T-cell (primary cell): ENCODE measurements at regions not wholly inside any gene's neighbourhood (a gene's known extent, or its start where the extent isn't known, plus 50 kb on each side); places are given as distances from the start of the nearest gene placed in this dataset.
A peak's percentile ranks its signal among the peaks of the same experiment; 100 is the strongest.

ENCODE experiments used
- ATAC-seq, 4 experiments: fragments of 200-7000 bp in 3 of 4; fragments of 150-1000 bp in 1 of 4; cut with Tn5 transposase; replicated peaks in 1 of 4; 1 replicate in 3 of 4; 2 replicates in 1 of 4; pipeline ENCODE4 v1.10.0; 2021; ENCODE audit warnings: moderate library complexity in 3 of 4, mild to moderate bottlenecking in 2 of 4, moderate number of reproducible peaks in 1 of 4
- CTCF ChIA-PET, 2 donors: fragments of 300-600 bp; sonication (Branson Sonifier 250); formaldehyde crosslinking; loops; one replicate each; lab custom pipeline; 2022; ENCODE audit warnings: antibody characterized with exemption in 2 of 2; lab: Charles Lee
- POLR2A ChIA-PET, 2 donors: fragments of 300-600 bp; sonication (Branson Sonifier 250); formaldehyde crosslinking; loops; one replicate each; lab custom pipeline; 2022; ENCODE audit warnings: antibody characterized with exemption in 2 of 2; lab: Charles Lee
- DNase-seq, 35 experiments: peaks; one replicate each; pipeline versions ENCODE4 v3.0.0 to v3.0.0-alpha.2; 2013 to 2023
- H3K27ac ChIP-seq: one replicate; pipeline ENCODE4 v1.5.1; 2013; ENCODE audit warnings: low read length
- H3K27me3 ChIP-seq, 2 experiments: replicated peaks in 1 of 2; 1 replicate in 1 of 2; 2 replicates in 1 of 2; pipeline versions ENCODE4 v1.6.1 to v1.7.0; 2013; ENCODE audit warnings: low read length in 1 of 2, mixed read lengths in 1 of 2; ENCODE audit not compliant: control insufficient read depth in 2 of 2, insufficient read depth in 2 of 2; ENCODE audit errors: extremely low read depth in 1 of 2
- H3K36me3 ChIP-seq, 2 donors: 1 replicate in 1 of 2; 2 replicates in 1 of 2; pipeline versions ENCODE4 v1.6.1 to v1.7.0; 2013; ENCODE audit warnings: low read length in 1 of 2; ENCODE audit not compliant: control insufficient read depth in 2 of 2, insufficient read depth in 1 of 2; ENCODE audit errors: extremely low read depth in 1 of 2
- H3K4me1 ChIP-seq, 2 experiments: 1 replicate in 1 of 2; 2 replicates in 1 of 2; pipeline versions ENCODE4 v1.6.1 to v1.7.0; 2013; ENCODE audit warnings: low read length in 2 of 2, mixed read lengths in 1 of 2; ENCODE audit not compliant: insufficient read depth in 2 of 2, control insufficient read depth in 1 of 2; ENCODE audit errors: extremely low read depth in 1 of 2
- H3K4me3 ChIP-seq, 2 donors: 1 replicate in 1 of 2; 2 replicates in 1 of 2; pipeline versions ENCODE4 v1.5.1 to v1.7.0; 2013; ENCODE audit warnings: mild to moderate bottlenecking in 2 of 2, low read length in 1 of 2, moderate library complexity in 1 of 2; ENCODE audit not compliant: control insufficient read depth in 1 of 2; ENCODE audit errors: extremely low read depth in 1 of 2
- H3K9me3 ChIP-seq: 2 replicates; pipeline ENCODE4 v1.7.0; 2013
- H3K27ac Mint-ChIP-seq, 2 donors: one replicate each; pipeline ENCODE4 v1.8.0; 2020 to 2021; ENCODE audit warnings: mild to moderate bottlenecking in 2 of 2, mixed read lengths in 2 of 2
- H3K27me3 Mint-ChIP-seq, 2 donors: one replicate each; pipeline ENCODE4 v1.8.0; 2021 to 2022; ENCODE audit warnings: mixed read lengths in 2 of 2
- H3K36me3 Mint-ChIP-seq: one replicate; pipeline ENCODE4 v1.8.0; 2021; ENCODE audit warnings: mixed read lengths
- H3K4me1 Mint-ChIP-seq, 3 donors: one replicate each; pipeline ENCODE4 v1.8.0; 2020 to 2022; ENCODE audit warnings: mixed read lengths in 3 of 3, mild to moderate bottlenecking in 1 of 3
- H3K4me3 Mint-ChIP-seq, 3 donors: one replicate each; pipeline ENCODE4 v1.8.0; 2020 to 2022; ENCODE audit warnings: mild to moderate bottlenecking in 3 of 3, mixed read lengths in 3 of 3, moderate library complexity in 3 of 3
- H3K9me3 Mint-ChIP-seq, 3 donors: one replicate each; pipeline ENCODE4 v1.8.0; 2020 to 2022; ENCODE audit warnings: mixed read lengths in 3 of 3
- WGBS: methylation state at CpG from one replicate; pipeline ENCODE4 v1.1.5; 2013; ENCODE audit warnings: missing lambda C conversion rate; ENCODE audit not compliant: insufficient coverage; 5-methylcytosine and 5-hydroxymethylcytosine counted together

- H3K4me1 ChIP-seq, result peaks cover 0 to 14% of the 10 kb centered on the region in 2 experiments
- H3K9me3 ChIP-seq, result no peaks in the 10 kb centered on the region
- ATAC-seq (no peak), DNase-seq (no peak)
- CTCF ChIA-PET, result interaction anchor here (1.0 to 1.1 kb wide), 2 partner anchors 694 to 696 kb away, joined by 3 to 5 read pairs; no protein-coding TSS in a partner anchor
- H3K27ac Mint-ChIP-seq, result no peak overlapping the region
- POLR2A ChIA-PET, result no interaction called here
- no peaks in the 10 kb centered on the region for H3K36me3 Mint-ChIP-seq
- H3K36me3 ChIP-seq, result no peaks in the 10 kb centered on the region
- no peaks in the 10 kb centered on the region for H3K27me3 ChIP-seq
- no peak overlapping the region for H3K4me3 ChIP-seq
- peaks cover 0 to 20% (median 8%) of the 10 kb centered on the region in 3 donors for H3K9me3 Mint-ChIP-seq
- 90% methylated on average over 2 of the region's 5 CpGs for WGBS
- no peaks in the 10 kb centered on the region for H3K27me3 Mint-ChIP-seq
- H3K27ac ChIP-seq, result no peak overlapping the region
- H3K4me1 Mint-ChIP-seq, result peaks cover 18 to 29% (median 19%) of the 10 kb centered on the region in 3 donors
- no peak overlapping the region for H3K4me3 Mint-ChIP-seq
Measured at GRCh38 chr2:856456-856855, 94.2 kb upstream of the SNTG2 start.

GRCh38 chr2:856041-856440, 94.6 kb upstream of the SNTG2 start:
- Mint-ChIP-seq H3K27ac (no peak overlapping the region), H3K9me3 (peaks cover 0 to 20% (median 8%) of the 10 kb centered on the region in 3 donors), H3K4me3 (no peak overlapping the region), H3K4me1 (peaks cover 18 to 29% (median 19%) of the 10 kb centered on the region in 3 donors), H3K36me3 (no peaks in the 10 kb centered on the region), H3K27me3 (no peaks in the 10 kb centered on the region)
- Histone ChIP-seq H3K4me1 (peaks cover 0 to 14% of the 10 kb centered on the region in 2 experiments), H3K36me3 (no peaks in the 10 kb centered on the region), H3K27me3 (no peaks in the 10 kb centered on the region), H3K9me3 (no peaks in the 10 kb centered on the region), H3K27ac (no peak overlapping the region), H3K4me3 (no peak overlapping the region)
- ChIA-PET CTCF (interaction anchor here (1.0 to 1.1 kb wide), 2 partner anchors 695 to 697 kb away, joined by 3 to 5 read pairs; no protein-coding TSS in a partner anchor), POLR2A (no interaction called here)
- no CpG with 5 or more reads among the region's 2 CpGs for WGBS
- DNase-seq (no peak), ATAC-seq (no peak)

- peak overlapping the region in 1 of 3 donors; percentile 57 for H3K4me3 Mint-ChIP-seq
- no peaks in the 10 kb centered on the region for H3K36me3 Mint-ChIP-seq
- Histone ChIP-seq H3K36me3 (no peaks in the 10 kb centered on the region), H3K27me3 (no peaks in the 10 kb centered on the region), H3K4me3 (no peak overlapping the region), H3K27ac (peak overlapping the region; percentile 16), H3K9me3 (no peaks in the 10 kb centered on the region), H3K4me1 (peaks cover 0 to 14% of the 10 kb centered on the region in 2 experiments)
- POLR2A ChIA-PET, result no interaction called here
- WGBS, result 20% methylated on average over 4 of the region's 10 CpGs
- peak overlapping the region; percentile 45 to 55 for H3K27ac Mint-ChIP-seq
- H3K4me1 Mint-ChIP-seq, result peaks cover 18 to 29% (median 19%) of the 10 kb centered on the region in 3 donors
- ATAC-seq, result peak in 1 of 4 experiments; percentile 50
- peak in 4 of 35 experiments; percentile 9 to 35 (median 18) for DNase-seq
- peaks cover 0 to 20% (median 8%) of the 10 kb centered on the region in 3 donors for H3K9me3 Mint-ChIP-seq
- CTCF ChIA-PET, result no interaction called here
- H3K27me3 Mint-ChIP-seq, result peaks cover 0 to 3% of the 10 kb centered on the region in 2 donors
Measured at GRCh38 chr2:855177-855576, 95.5 kb upstream of the SNTG2 start.

- DNase-seq, result peak in 14 of 35 experiments; percentile 2 to 59 (median 30)
- Histone ChIP-seq H3K27me3 (no peaks in the 10 kb centered on the region), H3K4me1 (peaks cover 0 to 14% of the 10 kb centered on the region in 2 experiments), H3K4me3 (no peak overlapping the region), H3K9me3 (no peaks in the 10 kb centered on the region), H3K27ac (no peak overlapping the region), H3K36me3 (no peaks in the 10 kb centered on the region)
- peak overlapping the region in 1 of 3 donors; percentile 57 for H3K4me3 Mint-ChIP-seq
- peaks cover 0 to 20% (median 8%) of the 10 kb centered on the region in 3 donors for H3K9me3 Mint-ChIP-seq
- ChIA-PET POLR2A (no interaction called here), CTCF (no interaction called here)
- ATAC-seq, result peak in 1 of 4 experiments; percentile 22
- WGBS, result 24% methylated on average over 2 of the region's 3 CpGs
- H3K27me3 Mint-ChIP-seq, result peaks cover 0 to 3% of the 10 kb centered on the region in 2 donors
- H3K36me3 Mint-ChIP-seq, result no peaks in the 10 kb centered on the region
- H3K4me1 Mint-ChIP-seq, result peaks cover 18 to 29% (median 19%) of the 10 kb centered on the region in 3 donors
- H3K27ac Mint-ChIP-seq, result no peak overlapping the region
Measured at GRCh38 chr2:854460-854859, 96.2 kb upstream of the SNTG2 start.

- Mint-ChIP-seq H3K27me3 (peaks cover 0 to 3% of the 10 kb centered on the region in 2 donors), H3K9me3 (peaks cover 0 to 20% (median 8%) of the 10 kb centered on the region in 3 donors), H3K27ac (no peak overlapping the region), H3K36me3 (no peaks in the 10 kb centered on the region), H3K4me1 (peaks cover 18 to 29% (median 19%) of the 10 kb centered on the region in 3 donors), H3K4me3 (no peak overlapping the region)
- Histone ChIP-seq H3K36me3 (no peaks in the 10 kb centered on the region), H3K4me1 (peaks cover 0 to 14% of the 10 kb centered on the region in 2 experiments), H3K9me3 (no peaks in the 10 kb centered on the region), H3K27me3 (no peaks in the 10 kb centered on the region), H3K27ac (no peak overlapping the region), H3K4me3 (no peak overlapping the region)
- DNase-seq, result no peak
- ChIA-PET POLR2A (no interaction called here), CTCF (interaction anchor here (0.7 to 1.0 kb wide), 3 partner anchors 15 to 699 kb away, joined by 3 read pairs; no protein-coding TSS in a partner anchor)
- no peak for ATAC-seq
- 84% methylated on average over 7 of the region's 19 CpGs for WGBS
Measured at GRCh38 chr2:853203-853870, 97.3 kb upstream of the SNTG2 start.

- H3K27ac Mint-ChIP-seq, result no peak overlapping the region
- H3K4me1 ChIP-seq, result peaks cover 0 to 14% of the 10 kb centered on the region in 2 experiments
- DNase-seq, result no peak
- no peak overlapping the region for H3K4me3 Mint-ChIP-seq
- ChIA-PET POLR2A (no interaction called here), CTCF (no interaction called here)
- ATAC-seq, result no peak
- H3K4me1 Mint-ChIP-seq, result peaks cover 18 to 29% (median 19%) of the 10 kb centered on the region in 3 donors
- H3K36me3 Mint-ChIP-seq, result no peaks in the 10 kb centered on the region
- no peak overlapping the region for H3K4me3 ChIP-seq
- WGBS, result 97% methylated on average over 6 of the region's 6 CpGs
- H3K9me3 ChIP-seq, result no peaks in the 10 kb centered on the region
- no peak overlapping the region for H3K27ac ChIP-seq
- H3K27me3 Mint-ChIP-seq, result peaks cover 0 to 3% of the 10 kb centered on the region in 2 donors
- peaks cover 0 to 20% (median 8%) of the 10 kb centered on the region in 3 donors for H3K9me3 Mint-ChIP-seq
- no peaks in the 10 kb centered on the region for H3K36me3 ChIP-seq
- H3K27me3 ChIP-seq, result peaks cover 0 to 6% of the 10 kb centered on the region in 2 experiments
Measured at GRCh38 chr2:852168-852567, 98.5 kb upstream of the SNTG2 start.
